ENCODE measurements at regions not wholly inside any gene's neighbourhood (a gene's known extent, or its start where the extent isn't known, plus 50 kb on each side); places are given as distances from the start of the nearest gene placed in this dataset.
"Not testable (repeated sequence)": the region's sequence is repeated elsewhere in the genome, so short reads cannot be mapped to it uniquely, and the experiment has no call there.

- ATAC-seq (no peak), DNase-seq (ENCODE audit: low spot score in 2 of 2) (no peak)
- Mint-ChIP-seq H3K4me1 (no peaks in the 10 kb centered on the region), H3K27ac (no peak overlapping the region), H3K36me3 (no peaks in the 10 kb centered on the region), H3K9me3 (no peaks in the 10 kb centered on the region), H3K4me3 (no peak overlapping the region)
Measured at GRCh38 chr6:139990026-139990686, 615.7 kb upstream of the CITED2 start.

GRCh38 chr6:139988685-139989084, 614.2 kb upstream of the CITED2 start:
- DNase-seq (ENCODE audit: low spot score in 2 of 2) = no peak
- Mint-ChIP-seq H3K27ac (no peak overlapping the region), H3K4me1 (no peaks in the 10 kb centered on the region), H3K36me3 (no peaks in the 10 kb centered on the region), H3K4me3 (no peak overlapping the region), H3K9me3 (no peaks in the 10 kb centered on the region)
- no peak for ATAC-seq

- Mint-ChIP-seq H3K4me1 (no peaks in the 10 kb centered on the region), H3K27ac (no peak overlapping the region), H3K9me3 (no peaks in the 10 kb centered on the region), H3K36me3 (no peaks in the 10 kb centered on the region), H3K4me3 (no peak overlapping the region)
- ATAC-seq = no peak
- no peak for DNase-seq (ENCODE audit: low spot score in 2 of 2)
Measured at GRCh38 chr6:139987091-139987490, 612.6 kb upstream of the CITED2 start.

GRCh38 chr6:139985236-139985815, 610.9 kb upstream of the CITED2 start:
- ATAC-seq (no peak), DNase-seq (ENCODE audit: low spot score in 2 of 2) (no peak)
- no peak overlapping the region for H3K4me3 Mint-ChIP-seq
- H3K36me3 Mint-ChIP-seq = no peaks in the 10 kb centered on the region
- H3K27ac Mint-ChIP-seq = no peak overlapping the region
- H3K9me3 Mint-ChIP-seq = no peaks in the 10 kb centered on the region
- H3K4me1 Mint-ChIP-seq = no peaks in the 10 kb centered on the region

- ATAC-seq (no peak), DNase-seq (ENCODE audit: low spot score in 2 of 2) (no peak)
- peak overlapping the region; percentile 20 for H3K27ac Mint-ChIP-seq
- H3K9me3 Mint-ChIP-seq = no peaks in the 10 kb centered on the region
- no peaks in the 10 kb centered on the region for H3K36me3 Mint-ChIP-seq
- H3K4me3 Mint-ChIP-seq = no peak overlapping the region
- H3K4me1 Mint-ChIP-seq = no peaks in the 10 kb centered on the region
Measured at GRCh38 chr6:139984317-139984716, 609.9 kb upstream of the CITED2 start.

- Mint-ChIP-seq H3K9me3 (no peaks in the 10 kb centered on the region), H3K27ac (no peak overlapping the region), H3K4me3 (no peak overlapping the region), H3K36me3 (no peaks in the 10 kb centered on the region), H3K4me1 (no peaks in the 10 kb centered on the region)
- DNase-seq (ENCODE audit: low spot score in 2 of 2) = no peak
- no peak for ATAC-seq
Measured at GRCh38 chr6:139983555-139984276, 609.3 kb upstream of the CITED2 start.

GRCh38 chr6:139982652-139983295, 608.3 kb upstream of the CITED2 start:
- Mint-ChIP-seq H3K4me3 (no peak overlapping the region), H3K36me3 (no peaks in the 10 kb centered on the region), H3K27ac (no peak overlapping the region), H3K4me1 (no peaks in the 10 kb centered on the region), H3K9me3 (no peaks in the 10 kb centered on the region)
- no peak for DNase-seq (ENCODE audit: low spot score in 2 of 2)
- no peak for ATAC-seq

GRCh38 chr6:139982195-139982594, 607.7 kb upstream of the CITED2 start:
- ATAC-seq = no peak
- DNase-seq (ENCODE audit: low spot score in 2 of 2) = no peak
- Mint-ChIP-seq H3K4me3 (no peak overlapping the region), H3K9me3 (no peaks in the 10 kb centered on the region), H3K36me3 (no peaks in the 10 kb centered on the region), H3K4me1 (no peaks in the 10 kb centered on the region), H3K27ac (no peak overlapping the region)

GRCh38 chr6:139981768-139982181, 607.3 kb upstream of the CITED2 start:
- Mint-ChIP-seq H3K27ac (no peak overlapping the region), H3K36me3 (no peaks in the 10 kb centered on the region), H3K4me1 (no peaks in the 10 kb centered on the region), H3K9me3 (no peaks in the 10 kb centered on the region), H3K4me3 (no peak overlapping the region)
- no peak for ATAC-seq
- no peak for DNase-seq (ENCODE audit: low spot score in 2 of 2)

GRCh38 chr6:139981066-139981624, 606.7 kb upstream of the CITED2 start:
- DNase-seq (ENCODE audit: low spot score in 2 of 2) (no peak), ATAC-seq (no peak)
- Mint-ChIP-seq H3K9me3 (no peaks in the 10 kb centered on the region), H3K27ac (no peak overlapping the region), H3K36me3 (no peaks in the 10 kb centered on the region), H3K4me1 (no peaks in the 10 kb centered on the region), H3K4me3 (no peak overlapping the region)

GRCh38 chr6:139980631-139981030, 606.2 kb upstream of the CITED2 start:
- H3K36me3 Mint-ChIP-seq; H3K27ac Mint-ChIP-seq; H3K4me1 Mint-ChIP-seq; DNase-seq (ENCODE audit: low spot score in 2 of 2); H3K9me3 Mint-ChIP-seq; ATAC-seq; H3K4me3 Mint-ChIP-seq: not testable (repeated sequence)

GRCh38 chr6:139979021-139979725, 604.7 kb upstream of the CITED2 start:
- DNase-seq (ENCODE audit: low spot score in 2 of 2) (no peak), ATAC-seq (no peak)
- H3K9me3 Mint-ChIP-seq = no peaks in the 10 kb centered on the region
- peaks cover 6% of the 10 kb centered on the region for H3K4me1 Mint-ChIP-seq
- H3K27ac Mint-ChIP-seq = no peak overlapping the region
- H3K4me3 Mint-ChIP-seq = no peak overlapping the region
- no peaks in the 10 kb centered on the region for H3K36me3 Mint-ChIP-seq

- H3K4me3 Mint-ChIP-seq = no peak overlapping the region
- no peaks in the 10 kb centered on the region for H3K36me3 Mint-ChIP-seq
- ATAC-seq = no peak
- H3K27ac Mint-ChIP-seq = no peak overlapping the region
- H3K4me1 Mint-ChIP-seq = peaks cover 6% of the 10 kb centered on the region
- H3K9me3 Mint-ChIP-seq = no peaks in the 10 kb centered on the region
- no peak for DNase-seq (ENCODE audit: low spot score in 2 of 2)
Measured at GRCh38 chr6:139977887-139978332, 603.5 kb upstream of the CITED2 start.

GRCh38 chr6:139973669-139974344, 599.4 kb upstream of the CITED2 start:
- Mint-ChIP-seq H3K27ac (no peak overlapping the region), H3K4me3 (no peak overlapping the region), H3K4me1 (peaks cover 6% of the 10 kb centered on the region), H3K36me3 (no peaks in the 10 kb centered on the region), H3K9me3 (no peaks in the 10 kb centered on the region)
- no peak for DNase-seq (ENCODE audit: low spot score in 2 of 2)
- no peak for ATAC-seq
